Erythroblast (primary cell): ENCODE measurements at regions not wholly inside any gene's neighbourhood (a gene's known extent, or its start where the extent isn't known, plus 50 kb on each side); places are given as distances from the start of the nearest gene placed in this dataset.

Source experiments
- GATA1 ChIP-seq: IDR thresholded peaks from 2 replicates; pipeline ENCODE4 v1.6.1; 2011; ENCODE audit warnings: low read depth, mild to moderate bottlenecking, control low read depth, low read length, moderate library complexity
- POLR2A ChIP-seq: IDR thresholded peaks from 2 replicates; pipeline ENCODE4 v1.6.1; 2011; ENCODE audit warnings: mild to moderate bottlenecking, low read length

GRCh38 chr5:17878541-17878940, 244.3 kb downstream of the TAF11L14 start:
- TF ChIP-seq POLR2A (no peak), GATA1 (no peak)
